ENCODE measurements at regions not wholly inside any gene's neighbourhood (a gene's known extent, or its start where the extent isn't known, plus 50 kb on each side); places are given as distances from the start of the nearest gene placed in this dataset.

DNA sequence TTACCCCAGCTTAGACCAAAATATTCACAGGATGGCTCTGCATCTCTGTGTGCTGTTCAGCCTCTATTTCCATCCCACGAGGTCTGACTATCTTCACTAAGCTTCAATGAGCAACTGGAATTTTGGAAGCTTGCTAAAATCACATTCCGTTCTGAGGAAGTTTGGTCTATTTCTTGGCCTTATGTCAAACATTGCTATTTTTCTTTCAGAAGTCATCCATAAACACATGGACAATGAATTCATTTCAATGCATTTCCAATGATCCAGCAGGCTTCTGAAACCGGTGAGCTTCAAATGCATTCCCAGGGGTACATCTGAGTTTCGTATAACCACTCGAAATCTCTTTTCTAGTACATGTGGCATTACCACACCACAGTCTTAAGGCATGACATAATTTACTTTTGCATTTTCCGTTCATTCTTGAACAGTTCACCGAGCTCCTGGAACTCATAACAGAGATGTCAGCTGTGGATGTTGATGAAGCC, 294.1 kb upstream of the KAZN start:
- Mint-ChIP-seq H3K27ac (no peak overlapping the region), H3K4me3 (no peak overlapping the region), H3K9me3 (ENCODE audit: insufficient read depth) (no peaks in the 10 kb centered on the region), H3K27me3 (peaks cover 29% of the 10 kb centered on the region), H3K4me1 (no peaks in the 10 kb centered on the region)
- H3K4me2 ChIP-seq (replicated peaks; ENCODE audit: low read depth, low read length, poor library complexity, severe bottlenecking) = no peak overlapping the region
- no peaks in the 10 kb centered on the region for H3K27me3 ChIP-seq (replicated peaks in 1 of 4; ENCODE audit: control extremely low read depth in 1 of 4, control insufficient read depth in 3 of 4, insufficient read depth in 4 of 4, low read length in 3 of 4)
- intact Hi-C loops (cut with micrococcal nuclease) = no loop called here
- no peak overlapping the region for H3K27ac ChIP-seq (ENCODE audit: low read length in 2 of 2)
- no peaks in the 10 kb centered on the region for H4K20me1 ChIP-seq (ENCODE audit: control insufficient read depth, insufficient read depth, low read length, poor library complexity, severe bottlenecking)
- CTCF ChIA-PET = no interaction called here
- no peak overlapping the region for H3K9ac ChIP-seq (ENCODE audit: low read length)
- POLR2A ChIA-PET = no interaction called here
- ATAC-seq (ENCODE audit: low read depth) = no peak
- no peaks in the 10 kb centered on the region for H3K4me1 ChIP-seq (ENCODE audit: control insufficient read depth in 2 of 2, insufficient read depth in 2 of 2, low read length in 2 of 2)
- H3K9me3 ChIP-seq (ENCODE audit: control extremely low read depth in 1 of 3, control insufficient read depth in 2 of 3, insufficient read depth in 1 of 3, low read length in 2 of 3) = no peaks in the 10 kb centered on the region
- H3K36me3 ChIP-seq (replicated peaks in 1 of 2; ENCODE audit: control extremely low read depth in 1 of 2, control insufficient read depth in 1 of 2, extremely low read depth in 1 of 2, insufficient read depth in 2 of 2, low read length in 1 of 2) = no peaks in the 10 kb centered on the region
- H3K4me3 ChIP-seq (ENCODE audit: control extremely low read depth in 1 of 5, extremely low read depth in 1 of 5, insufficient read depth in 1 of 5, low read depth in 2 of 5, low read length in 4 of 5) = no peak overlapping the region
- H3K79me2 ChIP-seq (ENCODE audit: control insufficient read depth, insufficient read depth, low read length) = no peaks in the 10 kb centered on the region
- TF ChIP-seq CTCF (IDR thresholded peaks at IDR 0.05) (no peak), EZH2 (IDR thresholded peaks at IDR 0.05; ENCODE audit: borderline replicate concordance, insufficient read depth, low read depth, low read length, poor library complexity, severe bottlenecking) (no peak)
- 85% methylated on average over 6 of the region's 7 CpGs for WGBS (ENCODE audit: insufficient coverage)
- no peak for DNase-seq
- H2AFZ ChIP-seq (ENCODE audit: insufficient read depth, low read depth, low read length, poor library complexity, severe bottlenecking) = no peak overlapping the region

DNA sequence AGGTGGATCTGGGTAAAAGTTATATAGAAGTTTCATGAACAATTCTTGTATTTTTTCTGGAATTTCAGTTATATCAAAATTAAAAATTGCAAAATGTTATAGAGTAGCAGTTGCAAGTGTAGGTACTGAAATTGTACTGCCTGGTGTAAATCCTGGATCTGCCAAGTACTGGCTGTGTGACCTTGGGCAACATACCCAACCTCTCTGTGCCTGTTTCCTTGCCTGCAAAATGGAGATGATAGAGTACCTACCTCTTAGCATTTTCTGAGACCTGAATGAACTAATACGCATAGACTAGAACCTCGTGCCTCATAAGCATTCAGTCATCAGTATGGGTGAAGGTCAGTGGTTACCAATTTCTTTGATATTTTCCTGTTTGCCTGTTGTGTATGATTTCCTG, 290.0 kb upstream of the KAZN start:
- Histone ChIP-seq H3K4me3 (ENCODE audit: control extremely low read depth in 1 of 5, extremely low read depth in 1 of 5, insufficient read depth in 1 of 5, low read depth in 2 of 5, low read length in 4 of 5) (no peak overlapping the region), H3K9ac (ENCODE audit: low read length) (no peak overlapping the region), H3K9me3 (ENCODE audit: control extremely low read depth in 1 of 3, control insufficient read depth in 2 of 3, insufficient read depth in 1 of 3, low read length in 2 of 3) (no peaks in the 10 kb centered on the region), H3K36me3 (replicated peaks in 1 of 2; ENCODE audit: control extremely low read depth in 1 of 2, control insufficient read depth in 1 of 2, extremely low read depth in 1 of 2, insufficient read depth in 2 of 2, low read length in 1 of 2) (no peaks in the 10 kb centered on the region), H3K4me2 (replicated peaks; ENCODE audit: low read depth, low read length, poor library complexity, severe bottlenecking) (no peak overlapping the region), H3K4me1 (ENCODE audit: control insufficient read depth in 2 of 2, insufficient read depth in 2 of 2, low read length in 2 of 2) (no peaks in the 10 kb centered on the region), H2AFZ (ENCODE audit: insufficient read depth, low read depth, low read length, poor library complexity, severe bottlenecking) (no peak overlapping the region), H3K27me3 (replicated peaks in 1 of 4; ENCODE audit: control extremely low read depth in 1 of 4, control insufficient read depth in 3 of 4, insufficient read depth in 4 of 4, low read length in 3 of 4) (no peaks in the 10 kb centered on the region), H3K79me2 (ENCODE audit: control insufficient read depth, insufficient read depth, low read length) (no peaks in the 10 kb centered on the region), H4K20me1 (ENCODE audit: control insufficient read depth, insufficient read depth, low read length, poor library complexity, severe bottlenecking) (no peaks in the 10 kb centered on the region), H3K27ac (ENCODE audit: low read length in 2 of 2) (no peak overlapping the region)
- DNase-seq (no peak), ATAC-seq (ENCODE audit: low read depth) (no peak)
- H3K27me3 Mint-ChIP-seq = peaks cover 13% of the 10 kb centered on the region
- no peak for TF ChIP-seq EZH2 (IDR thresholded peaks at IDR 0.05; ENCODE audit: borderline replicate concordance, insufficient read depth, low read depth, low read length, poor library complexity, severe bottlenecking)
- TF ChIP-seq CTCF (IDR thresholded peaks at IDR 0.05) = no peak
- H3K9me3 Mint-ChIP-seq (ENCODE audit: insufficient read depth) = no peaks in the 10 kb centered on the region
- ChIA-PET POLR2A (no interaction called here), CTCF (no interaction called here)
- no peaks in the 10 kb centered on the region for H3K4me1 Mint-ChIP-seq
- no CpG with 5 or more reads among the region's 2 CpGs for WGBS (ENCODE audit: insufficient coverage)
- intact Hi-C loops (cut with micrococcal nuclease) = no loop called here
- no peak overlapping the region for H3K4me3 Mint-ChIP-seq
- H3K27ac Mint-ChIP-seq = no peak overlapping the region

Measured in B cell (primary cell).